Kidney (tissue), 13 donors: ENCODE measurements at regions not wholly inside any gene's neighbourhood (a gene's known extent, or its start where the extent isn't known, plus 50 kb on each side); places are given as distances from the start of the nearest gene placed in this dataset.

Experiments used
- DNase-seq, 5 donors: peaks; one replicate each; pipeline ENCODE4 v3.0.0-alpha.2; 2013 to 2020
- FAIRE-seq: peaks from 2 replicates; lab custom pipeline; 2012; peaks lifted over from hg19 to GRCh38; lab: Jason Lieb, UNC
- H3K27ac ChIP-seq, 2 donors: one replicate each; pipeline ENCODE4 v1.7.0; 2013; ENCODE audit warnings: low read depth in 2 of 2, low read length in 2 of 2, inconsistent platforms in 1 of 2
- H3K27me3 ChIP-seq: one replicate; pipeline ENCODE4 v1.7.1; 2013; ENCODE audit warnings: low read length, inconsistent platforms; ENCODE audit not compliant: control insufficient read depth, insufficient read depth
- H3K36me3 ChIP-seq, 3 donors: one replicate each; pipeline versions ENCODE4 v1.7.0 to v1.7.1; 2013; ENCODE audit warnings: low read length in 3 of 3, control low read depth in 1 of 3, inconsistent platforms in 1 of 3; ENCODE audit not compliant: insufficient read depth in 3 of 3, control insufficient read depth in 2 of 3
- H3K4me1 ChIP-seq, 3 donors: one replicate each; pipeline versions ENCODE4 v1.7.0 to v1.7.1; 2013; ENCODE audit warnings: low read length in 3 of 3, inconsistent platforms in 1 of 3, low read depth in 1 of 3; ENCODE audit not compliant: control insufficient read depth in 2 of 3, insufficient read depth in 2 of 3
- H3K4me3 ChIP-seq, 3 donors: one replicate each; pipeline versions ENCODE4 v1.7.0 to v1.8.1; 2013; ENCODE audit warnings: low read length in 3 of 3, control low read depth in 1 of 3, inconsistent platforms in 1 of 3
- H3K9ac ChIP-seq, 3 donors: one replicate each; pipeline versions ENCODE4 v1.7.0 to v1.7.1; 2013; ENCODE audit warnings: low read length in 3 of 3, control low read depth in 1 of 3, inconsistent platforms in 1 of 3
- H3K9me3 ChIP-seq, 3 donors: one replicate each; pipeline versions ENCODE4 v1.7.0 to v1.7.1; 2013; ENCODE audit warnings: low read length in 3 of 3, control low read depth in 1 of 3, inconsistent platforms in 1 of 3; ENCODE audit not compliant: control insufficient read depth in 2 of 3, insufficient read depth in 1 of 3
- intact Hi-C: fragments of 100-400 bp; cut with DNase I; formaldehyde crosslinking; loops from one replicate; pipeline ENCODE4 v1.11.1; 2022
- TF ChIP-seq, protein P1 (sequence below): IDR thresholded peaks from 3 replicates; pipeline ENCODE4 v1.5.1; 2012; ENCODE audit warnings: mild to moderate bottlenecking, moderate library complexity, borderline replicate concordance; ENCODE audit not compliant: insufficient read depth; ENCODE audit errors: extremely low read depth
- donor health status: control.
- donor health status: control.
- donor health status: control.
- donor health status: control.
- donor health status: control.
- donor health status: DM: yes; HTN: yes; CAD: no.
- donor health status: Normal renal cell carcinoma (clear cell type).

DNA sequence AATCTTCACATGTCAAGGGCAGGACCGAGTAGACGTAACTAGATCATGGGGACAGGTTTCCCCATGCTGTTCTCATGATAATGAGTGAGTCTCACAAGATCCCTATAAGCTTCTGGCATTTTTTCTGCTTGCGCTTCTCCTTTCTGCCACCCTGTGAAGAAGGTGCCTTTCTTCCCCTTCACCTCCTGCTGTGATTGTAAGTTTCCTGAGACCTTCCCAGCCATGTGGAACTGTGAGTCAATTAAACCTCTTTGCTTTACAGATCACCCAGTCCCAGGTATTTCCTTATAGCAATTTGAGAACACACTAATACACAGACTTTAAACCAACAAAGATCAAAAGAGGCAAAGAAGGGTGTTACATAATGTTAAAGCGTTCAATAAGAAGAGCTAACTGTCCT, 156.6 kb upstream of the UBE2E2 start:
- Histone ChIP-seq H3K27ac (no peak overlapping the region), H3K9ac (no peak overlapping the region), H3K4me1 (no peaks in the 10 kb centered on the region), H3K9me3 (peaks cover 0 to 3% (median 0%) of the 10 kb centered on the region in 3 donors), H3K4me3 (no peak overlapping the region), H3K27me3 (no peaks in the 10 kb centered on the region), H3K36me3 (no peaks in the 10 kb centered on the region)
- DNase-seq = no peak
- intact Hi-C loops = no loop called here
- TF ChIP-seq, protein P1, sequence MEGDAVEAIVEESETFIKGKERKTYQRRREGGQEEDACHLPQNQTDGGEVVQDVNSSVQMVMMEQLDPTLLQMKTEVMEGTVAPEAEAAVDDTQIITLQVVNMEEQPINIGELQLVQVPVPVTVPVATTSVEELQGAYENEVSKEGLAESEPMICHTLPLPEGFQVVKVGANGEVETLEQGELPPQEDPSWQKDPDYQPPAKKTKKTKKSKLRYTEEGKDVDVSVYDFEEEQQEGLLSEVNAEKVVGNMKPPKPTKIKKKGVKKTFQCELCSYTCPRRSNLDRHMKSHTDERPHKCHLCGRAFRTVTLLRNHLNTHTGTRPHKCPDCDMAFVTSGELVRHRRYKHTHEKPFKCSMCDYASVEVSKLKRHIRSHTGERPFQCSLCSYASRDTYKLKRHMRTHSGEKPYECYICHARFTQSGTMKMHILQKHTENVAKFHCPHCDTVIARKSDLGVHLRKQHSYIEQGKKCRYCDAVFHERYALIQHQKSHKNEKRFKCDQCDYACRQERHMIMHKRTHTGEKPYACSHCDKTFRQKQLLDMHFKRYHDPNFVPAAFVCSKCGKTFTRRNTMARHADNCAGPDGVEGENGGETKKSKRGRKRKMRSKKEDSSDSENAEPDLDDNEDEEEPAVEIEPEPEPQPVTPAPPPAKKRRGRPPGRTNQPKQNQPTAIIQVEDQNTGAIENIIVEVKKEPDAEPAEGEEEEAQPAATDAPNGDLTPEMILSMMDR = no peak
- FAIRE-seq = no peak

DNA sequence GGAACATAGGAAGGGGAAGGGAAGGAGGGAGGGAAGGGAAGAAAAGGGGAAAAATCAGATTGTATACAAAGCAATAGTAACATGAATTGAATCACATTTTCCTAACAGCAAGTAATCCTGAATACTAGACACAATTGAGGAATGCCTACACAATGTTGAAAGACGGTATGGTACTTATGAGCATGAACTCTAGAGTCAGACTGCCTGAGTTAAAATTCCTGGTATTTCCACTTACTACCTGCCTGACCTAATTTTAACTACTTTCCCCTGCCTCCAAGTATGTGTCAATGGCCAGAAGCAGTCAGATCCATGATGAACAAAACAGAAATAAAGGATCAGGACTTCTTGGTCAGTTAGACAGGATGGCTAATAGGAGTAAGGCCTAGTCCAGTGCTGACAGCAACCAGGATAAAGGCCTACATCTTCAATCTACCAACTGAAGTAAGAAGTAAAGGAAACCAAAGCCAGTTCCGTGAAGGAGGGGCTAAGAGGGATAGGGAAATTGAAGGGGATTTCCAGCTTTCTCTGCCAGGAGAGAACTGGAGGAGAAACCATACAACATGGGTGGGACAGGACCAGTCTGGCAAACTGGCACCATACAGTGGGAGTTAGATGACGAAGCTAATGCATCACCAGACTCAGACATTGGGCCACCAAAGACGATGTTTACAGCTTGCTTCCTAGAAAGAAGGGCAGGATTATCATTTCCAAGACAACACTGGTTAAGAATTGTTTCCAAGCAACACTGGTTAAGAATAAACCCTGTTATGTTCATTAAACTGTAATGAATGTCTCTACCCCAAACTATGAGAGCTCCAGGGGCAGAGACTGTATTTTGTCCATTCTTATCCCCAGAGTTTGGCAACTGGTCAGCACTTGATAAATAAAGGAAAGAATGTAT, 151.6 kb upstream of the UBE2E2 start:
- no peak overlapping the region for H3K27ac ChIP-seq
- peaks cover 0 to 3% (median 0%) of the 10 kb centered on the region in 3 donors for H3K9me3 ChIP-seq
- H3K36me3 ChIP-seq = no peaks in the 10 kb centered on the region
- TF ChIP-seq, protein P1 = no peak
- H3K27me3 ChIP-seq = no peaks in the 10 kb centered on the region
- H3K9ac ChIP-seq = no peak overlapping the region
- no peak for FAIRE-seq
- no peak overlapping the region for H3K4me3 ChIP-seq
- intact Hi-C loops = no loop called here
- DNase-seq = no peak
- H3K4me1 ChIP-seq = no peaks in the 10 kb centered on the region

DNA sequence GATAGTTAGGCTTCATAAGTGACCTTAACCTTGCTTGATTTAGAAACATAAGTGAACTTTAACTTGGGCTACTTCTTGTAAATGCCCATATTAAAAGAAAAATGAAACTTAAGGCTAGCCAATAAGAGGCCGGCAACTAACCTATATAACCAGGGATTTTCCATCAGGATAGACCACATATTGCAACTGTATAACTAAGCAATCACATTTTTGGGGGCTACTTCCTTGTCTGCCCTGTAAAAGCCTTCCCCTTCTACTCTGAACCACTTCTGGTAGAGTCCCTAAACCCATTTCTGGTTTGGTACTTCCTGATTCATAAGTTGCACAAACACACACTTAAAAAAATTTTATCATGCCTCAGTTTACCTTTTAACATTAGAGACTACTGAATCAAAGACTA, 150.9 kb upstream of the UBE2E2 start:
- Histone ChIP-seq H3K4me1 (no peaks in the 10 kb centered on the region), H3K9me3 (peaks cover 0 to under 1% (median 0%) of the 10 kb centered on the region in 3 donors), H3K9ac (no peak overlapping the region), H3K27ac (peak overlapping the region in 1 of 2 donors; percentile 17), H3K36me3 (no peaks in the 10 kb centered on the region), H3K4me3 (no peak overlapping the region), H3K27me3 (no peaks in the 10 kb centered on the region)
- FAIRE-seq = no peak
- intact Hi-C loops = no loop called here
- TF ChIP-seq, protein P1 = no peak
- DNase-seq = no peak
